GM18519 (cell line): ENCODE measurements at regions not wholly inside any gene's neighbourhood (a gene's known extent, or its start where the extent isn't known, plus 50 kb on each side); places are given as distances from the start of the nearest gene placed in this dataset.

Experiments
- ATAC-seq: cut with Tn5 transposase; IDR thresholded peaks from one replicate; pipeline ENCODE4 v1.9.1; 2021; ENCODE audit warnings: mild to moderate bottlenecking, moderate library complexity; ENCODE audit not compliant: unreplicated experiment, low FRiP score

DNA sequence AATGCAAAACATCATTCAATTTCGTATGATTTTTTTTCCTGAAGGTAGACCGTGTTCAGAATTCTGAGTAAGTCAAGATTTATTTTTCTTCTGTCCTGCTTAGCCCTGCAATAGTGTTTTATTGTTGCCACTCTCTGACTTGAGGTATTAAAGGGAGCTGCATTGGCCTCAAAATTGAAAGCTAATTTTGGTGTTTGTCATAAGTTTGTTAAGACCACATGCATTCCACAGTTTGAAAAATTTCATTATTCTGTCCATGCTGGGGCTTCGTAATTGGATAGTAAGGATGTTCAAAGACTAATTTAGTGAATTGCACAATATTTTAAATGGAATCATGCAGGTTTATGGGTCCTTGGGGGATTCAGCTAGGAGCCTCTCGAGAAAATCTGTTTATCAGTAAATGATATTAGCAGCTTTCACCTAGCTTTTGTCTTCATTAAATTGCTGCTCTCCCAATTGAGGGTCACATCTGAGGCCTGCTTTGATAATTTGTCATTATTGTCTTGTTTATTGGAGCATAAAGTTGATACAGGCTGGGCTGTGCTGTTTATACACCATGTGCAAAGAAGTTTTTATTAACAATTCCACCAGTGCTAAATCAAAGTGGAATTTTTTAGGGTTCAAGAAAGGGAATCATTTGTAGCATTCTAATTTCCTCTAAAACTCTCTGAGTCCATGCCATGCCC lies 339.8 kb upstream of the OBI1 start:
- no peak for ATAC-seq

- ATAC-seq: no peak
Measured at GRCh38 chr13:78997902-78998629, 339.1 kb upstream of the OBI1 start.

DNA sequence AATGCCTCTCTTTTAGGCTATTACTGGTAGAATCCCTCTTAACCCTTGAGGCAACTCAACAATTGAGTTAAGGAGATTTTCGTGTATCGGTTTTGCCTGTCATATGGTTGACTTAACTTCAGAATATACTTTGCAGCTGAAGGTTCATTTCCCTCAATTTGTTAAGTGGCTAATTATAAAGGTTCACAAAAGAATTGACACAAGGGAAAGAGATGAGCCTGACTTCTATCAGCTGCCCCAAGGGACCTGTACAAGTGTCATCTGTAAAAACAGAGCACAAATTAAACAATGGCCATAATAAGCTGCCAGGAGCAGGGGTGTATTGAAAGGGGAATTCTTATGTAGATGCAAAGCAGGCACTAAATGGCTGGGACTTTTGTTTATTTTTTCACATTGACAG lies 334.8 kb upstream of the OBI1 start:
- no peak for ATAC-seq

GRCh38 chr13:78981913-78982312 lies 323.0 kb upstream of the OBI1 start:
- no peak for ATAC-seq

DNA sequence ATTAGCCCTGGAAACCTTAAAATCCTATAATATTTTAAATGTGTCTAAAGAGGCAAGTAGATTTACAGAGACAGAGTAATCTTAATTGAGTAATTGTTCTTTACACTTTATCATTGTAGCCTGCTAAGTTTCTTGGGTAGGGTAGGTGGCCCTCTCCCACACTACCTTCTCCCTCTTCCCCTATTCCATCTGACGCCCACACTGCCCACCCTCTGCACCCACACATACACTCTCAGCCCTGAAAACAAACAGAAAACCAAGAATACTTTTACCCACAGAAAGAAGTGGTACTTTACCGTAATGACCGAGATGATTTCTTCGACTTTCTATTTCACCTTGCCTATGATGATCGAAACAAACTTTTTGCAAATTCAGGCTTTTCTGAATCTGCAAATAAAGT lies 320.4 kb upstream of the OBI1 start:
- no peak for ATAC-seq

DNA sequence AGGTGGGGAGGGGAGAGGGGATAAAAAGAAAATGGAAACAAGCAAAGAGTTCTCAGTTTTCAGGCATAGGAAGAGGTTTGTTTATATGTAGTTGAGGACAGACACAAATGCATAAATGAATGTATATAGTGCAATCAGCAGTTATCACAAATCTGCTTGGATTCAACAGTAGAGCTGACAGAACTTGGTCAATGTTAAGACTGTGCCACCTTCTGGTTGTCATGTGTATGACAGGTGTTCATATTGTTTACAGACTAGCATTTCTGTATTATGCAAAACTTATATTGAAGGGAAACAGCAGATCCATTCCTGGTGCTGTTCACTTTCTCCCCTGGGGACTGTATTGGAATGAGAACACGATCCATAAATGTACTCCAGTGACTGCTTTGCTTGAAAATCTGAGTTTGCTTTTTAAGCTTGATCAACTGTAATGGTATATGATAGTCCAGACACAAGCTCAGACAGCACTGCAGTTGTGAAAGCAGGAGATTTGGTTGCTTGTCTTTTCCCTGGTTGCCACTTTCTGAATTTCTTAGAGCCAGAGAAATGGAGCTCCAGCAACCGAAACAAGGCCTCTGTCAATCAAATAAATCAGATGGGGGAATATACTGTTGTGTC lies 319.5 kb upstream of the OBI1 start:
- peak; percentile 93 for ATAC-seq

GRCh38 chr13:78977311-78977710 lies 318.4 kb upstream of the OBI1 start:
- ATAC-seq: no peak

- no peak for ATAC-seq
Measured at GRCh38 chr13:78976696-78977095, 317.7 kb upstream of the OBI1 start.

GRCh38 chr13:78972561-78972960 lies 313.6 kb upstream of the OBI1 start:
- ATAC-seq: no peak

- no peak for ATAC-seq
Measured at GRCh38 chr13:78971355-78972025, 312.5 kb upstream of the OBI1 start.

DNA sequence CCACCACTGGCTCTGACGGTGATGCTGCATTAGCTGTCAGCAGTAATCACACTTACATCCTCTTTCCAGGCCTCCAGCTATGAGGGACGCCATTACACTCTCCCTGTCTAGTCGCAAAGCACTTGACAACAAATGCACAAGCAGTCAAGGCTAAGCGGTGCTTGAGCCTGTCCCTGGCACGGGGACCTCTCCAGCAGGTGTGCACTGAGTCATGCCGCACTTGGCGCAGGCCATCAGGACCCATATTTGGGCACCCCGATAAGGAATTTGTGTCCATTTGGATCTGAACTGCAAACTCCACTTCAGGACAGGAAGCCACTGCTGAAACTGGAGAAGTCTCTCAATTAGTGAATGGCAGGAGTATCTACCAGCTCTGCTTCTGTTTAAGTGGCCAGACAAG lies 301.9 kb upstream of the OBI1 start:
- ATAC-seq: no peak

DNA sequence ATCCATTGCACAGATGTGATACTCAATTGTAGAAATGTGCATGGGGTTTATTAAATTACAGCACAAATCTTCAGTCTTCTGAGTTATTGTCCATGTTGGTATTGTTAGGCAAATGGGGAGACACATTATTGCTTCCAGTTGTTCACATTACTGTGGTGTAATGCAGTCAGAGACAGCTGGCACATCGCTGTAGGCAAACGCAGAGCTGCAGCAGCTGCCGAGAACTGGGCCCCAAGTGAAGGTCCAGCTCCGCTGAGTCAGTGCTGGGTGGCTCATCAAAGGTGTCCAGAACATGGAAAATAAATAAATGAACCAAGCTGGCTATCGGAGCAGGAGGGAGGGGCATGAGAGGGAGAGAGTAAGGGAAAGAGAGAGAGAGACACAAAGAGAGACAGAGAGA lies 299.1 kb upstream of the OBI1 start:
- ATAC-seq: no peak

DNA sequence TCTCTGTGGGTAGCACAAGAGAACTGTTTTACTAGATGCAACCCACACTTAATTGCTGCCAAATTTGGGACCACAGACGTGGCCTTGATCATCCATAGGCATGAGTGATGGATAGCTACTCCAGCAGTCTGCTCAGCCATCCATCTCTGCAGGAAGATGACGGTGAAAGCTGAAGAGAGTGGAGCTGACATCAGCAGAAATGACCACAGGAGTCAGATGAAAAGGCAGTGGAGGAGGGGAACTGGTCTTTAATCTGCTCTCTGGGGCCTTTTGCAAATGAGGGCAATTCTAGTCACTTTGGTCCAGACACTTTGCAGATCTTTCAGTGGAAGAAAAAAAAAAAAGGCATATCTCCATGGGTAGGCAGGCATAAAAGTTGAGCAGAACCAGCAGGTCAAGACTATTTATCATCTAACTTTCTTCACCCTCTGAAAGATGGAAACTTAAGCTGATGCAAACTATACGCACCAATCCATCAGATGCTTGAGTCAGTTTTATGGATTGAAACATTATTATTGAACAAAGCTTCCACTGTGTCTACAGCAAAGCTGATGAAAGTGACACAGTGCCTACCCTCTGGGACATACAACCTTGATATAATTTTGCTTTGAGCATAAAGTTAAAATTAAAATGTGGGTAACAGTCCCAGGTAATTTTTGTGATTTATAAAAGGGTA lies 281.6 kb upstream of the OBI1 start:
- ATAC-seq: no peak

DNA sequence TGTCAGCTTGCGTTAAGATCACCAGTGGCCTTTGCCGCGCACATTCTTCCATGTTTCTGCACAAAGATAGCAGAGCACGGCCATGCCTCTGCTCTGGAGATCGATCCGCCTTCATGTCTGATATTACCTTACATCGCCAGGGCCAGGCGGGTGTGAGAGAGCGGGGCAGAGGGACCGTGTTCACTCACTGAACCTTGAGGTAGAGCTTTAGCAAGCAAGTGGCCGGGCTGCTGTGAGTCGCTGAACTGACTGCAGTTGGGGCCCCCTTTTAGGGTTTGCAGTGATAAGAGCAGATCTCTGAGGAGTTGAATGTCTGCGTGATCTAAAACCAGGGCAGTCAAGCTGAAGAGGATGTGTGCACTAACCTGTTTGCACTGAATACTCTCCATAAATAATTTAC lies 275.4 kb upstream of the OBI1 start:
- no peak for ATAC-seq

DNA sequence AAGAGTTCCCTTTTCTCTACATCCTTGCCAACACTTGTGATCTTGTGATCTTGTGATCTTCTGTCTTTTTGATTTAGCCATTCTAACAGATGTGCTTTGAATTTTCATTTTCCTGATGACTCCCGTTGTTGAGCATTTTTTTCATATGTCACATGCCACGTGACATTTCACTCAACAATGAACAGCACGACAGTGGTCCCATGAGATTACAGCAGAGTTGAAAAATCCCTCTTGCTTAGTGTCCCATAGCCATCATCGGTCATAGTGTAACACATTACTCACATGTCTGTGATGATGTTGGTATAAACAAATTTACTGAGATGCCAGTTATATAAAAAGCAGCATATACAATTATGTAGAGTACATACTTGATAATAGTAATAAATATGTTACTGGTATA lies 256.1 kb upstream of the OBI1 start:
- ATAC-seq: no peak

DNA sequence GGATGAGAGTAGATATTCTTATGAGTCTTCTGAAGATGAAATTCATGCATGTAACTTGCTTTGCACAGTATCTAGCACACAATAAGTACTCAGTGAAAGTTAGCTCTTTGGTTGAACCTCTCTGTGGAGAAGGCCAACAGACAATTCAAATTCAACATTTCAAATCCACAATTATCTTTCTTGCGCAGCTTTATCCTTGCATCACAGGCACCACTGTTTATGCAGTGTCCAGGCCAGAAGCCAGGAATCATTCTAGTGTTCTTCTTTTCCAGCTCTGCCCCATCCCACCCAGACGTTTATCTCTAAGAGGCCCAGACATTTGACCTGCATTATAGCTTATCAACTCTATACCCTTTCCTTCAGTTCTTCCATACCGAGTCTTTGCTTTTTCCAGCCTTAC lies 254.7 kb upstream of the OBI1 start:
- ATAC-seq: no peak

- ATAC-seq: no peak
Measured at GRCh38 chr13:78910147-78910546, 251.2 kb upstream of the OBI1 start.

- no peak for ATAC-seq
Measured at GRCh38 chr13:78909276-78909675, 250.3 kb upstream of the OBI1 start.

DNA sequence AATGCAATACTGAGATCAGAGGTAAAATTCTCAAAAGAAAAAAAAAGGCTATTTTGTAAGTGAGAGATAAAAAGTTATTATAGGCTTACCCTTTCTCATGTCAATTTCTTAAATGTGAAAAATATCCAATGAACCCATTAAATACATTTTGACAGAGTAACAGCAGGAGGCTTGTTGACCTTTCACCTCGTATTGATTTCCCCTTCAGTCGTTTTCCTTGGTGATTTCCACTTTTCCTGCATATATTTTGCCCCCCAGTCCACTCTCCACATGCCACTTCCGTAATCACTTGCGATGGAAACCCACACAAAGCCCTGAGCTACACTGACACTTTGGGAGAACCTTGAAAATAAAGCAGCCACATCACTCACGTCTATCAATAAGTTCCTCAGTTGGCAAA lies 248.1 kb upstream of the OBI1 start:
- no peak for ATAC-seq

DNA sequence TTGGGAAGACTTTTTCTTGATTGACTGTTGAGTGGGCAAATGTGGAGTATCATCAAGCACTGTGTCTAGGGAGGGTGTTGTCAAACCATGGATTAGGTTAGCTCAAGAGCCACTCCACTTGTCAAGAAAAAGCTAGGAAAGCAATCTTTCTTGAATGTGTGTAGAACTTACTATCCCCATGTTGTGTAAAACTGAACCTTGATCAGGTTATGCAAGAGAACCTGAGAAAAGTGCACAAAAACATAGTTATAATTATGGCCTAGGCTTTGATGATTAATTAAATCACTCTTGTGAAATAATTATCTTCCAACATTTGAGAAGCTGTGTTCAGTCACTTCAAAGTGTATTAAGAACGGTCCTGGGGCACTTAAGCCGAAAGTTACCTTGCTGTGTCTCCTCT lies 238.2 kb upstream of the OBI1 start:
- no peak for ATAC-seq

GRCh38 chr13:78884571-78884970 lies 225.6 kb upstream of the OBI1 start:
- ATAC-seq: no peak
